Spinal cord (tissue), 9 donors: ENCODE measurements at regions not wholly inside any gene's neighbourhood (a gene's known extent, or its start where the extent isn't known, plus 50 kb on each side); places are given as distances from the start of the nearest gene placed in this dataset.

ENCODE experiments used
- DNase-seq, 6 donors: peaks; one replicate each; pipeline versions ENCODE4 v3.0.0 to v3.0.0-alpha.2; 2013 to 2015; ENCODE audit warnings: low spot score in 6 of 6, low read depth in 4 of 6
- H3K27ac ChIP-seq: one replicate; pipeline ENCODE4 v1.5.1; 2013; ENCODE audit warnings: low read depth, low read length, control low read depth
- H3K27me3 ChIP-seq: one replicate; pipeline ENCODE4 v1.6.1; 2013; ENCODE audit warnings: low read length; ENCODE audit not compliant: control insufficient read depth, insufficient read depth
- H3K36me3 ChIP-seq: one replicate; pipeline ENCODE4 v1.6.1; 2013; ENCODE audit warnings: low read length; ENCODE audit not compliant: control insufficient read depth, insufficient read depth
- H3K4me1 ChIP-seq: one replicate; pipeline ENCODE4 v1.6.1; 2013; ENCODE audit warnings: low read length; ENCODE audit not compliant: control insufficient read depth, insufficient read depth
- H3K4me3 ChIP-seq: one replicate; pipeline ENCODE4 v1.5.1; 2013; ENCODE audit warnings: low read depth, low read length, control low read depth
- H3K9me3 ChIP-seq: one replicate; pipeline ENCODE4 v1.6.1; 2013; ENCODE audit warnings: low read length; ENCODE audit not compliant: control insufficient read depth, insufficient read depth
- WGBS: methylation state at CpG from one replicate; pipeline ENCODE4 v1.1.5; 2013; ENCODE audit warnings: missing lambda C conversion rate; ENCODE audit not compliant: insufficient coverage; 5-methylcytosine and 5-hydroxymethylcytosine counted together
- donor health status: healthy.

- H3K4me1 ChIP-seq: no peaks in the 10 kb centered on the region
- 75% methylated on average over 5 of the region's 9 CpGs for WGBS
- DNase-seq: peak in 2 of 6 donors; percentile 36 to 63
Observed at GRCh38 chr1:81446000-81446669, 354.6 kb upstream of the ADGRL2 start.

GRCh38 chr1:81443288-81443687 is 357.4 kb upstream of the ADGRL2 start:
- H3K4me3 ChIP-seq: no peak overlapping the region
- WGBS: no CpG with 5 or more reads among the region's 1 CpG

More at GRCh38 chr1:81446000-81446669, 354.6 kb upstream of the ADGRL2 start:
- Histone ChIP-seq H3K27ac (no peak overlapping the region), H3K4me3 (no peak overlapping the region), H3K36me3 (no peaks in the 10 kb centered on the region), H3K27me3 (no peaks in the 10 kb centered on the region), H3K9me3 (no peaks in the 10 kb centered on the region)

GRCh38 chr1:81439046-81439823 is 361.5 kb upstream of the ADGRL2 start:
- H3K27me3 ChIP-seq: no peaks in the 10 kb centered on the region
- no peaks in the 10 kb centered on the region for H3K36me3 ChIP-seq
- DNase-seq: no peak
- no peaks in the 10 kb centered on the region for H3K4me1 ChIP-seq
- H3K27ac ChIP-seq: no peak overlapping the region
- H3K4me3 ChIP-seq: no peak overlapping the region
- H3K9me3 ChIP-seq: no peaks in the 10 kb centered on the region
- 97% methylated on average over 10 of the region's 12 CpGs for WGBS

More at GRCh38 chr1:81443288-81443687, 357.4 kb upstream of the ADGRL2 start:
- Histone ChIP-seq H3K27me3 (no peaks in the 10 kb centered on the region), H3K4me1 (no peaks in the 10 kb centered on the region), H3K9me3 (no peaks in the 10 kb centered on the region), H3K36me3 (no peaks in the 10 kb centered on the region), H3K27ac (no peak overlapping the region)
- DNase-seq: no peak

GRCh38 chr1:81437649-81438048 is 363.1 kb upstream of the ADGRL2 start:
- Histone ChIP-seq H3K27me3 (no peaks in the 10 kb centered on the region), H3K4me3 (no peak overlapping the region), H3K27ac (no peak overlapping the region), H3K9me3 (no peaks in the 10 kb centered on the region), H3K4me1 (no peaks in the 10 kb centered on the region), H3K36me3 (no peaks in the 10 kb centered on the region)
- WGBS: no CpG with 5 or more reads among the region's 3 CpGs
- peak in 1 of 6 donors; percentile 20 for DNase-seq

GRCh38 chr1:81437213-81437612 is 363.5 kb upstream of the ADGRL2 start:
- Histone ChIP-seq H3K9me3 (no peaks in the 10 kb centered on the region), H3K36me3 (no peaks in the 10 kb centered on the region), H3K4me1 (no peaks in the 10 kb centered on the region), H3K4me3 (no peak overlapping the region), H3K27ac (no peak overlapping the region), H3K27me3 (no peaks in the 10 kb centered on the region)
- peak in 1 of 6 donors; percentile 35 for DNase-seq
- WGBS: no CpG with 5 or more reads among the region's 1 CpG

- no peak for DNase-seq
- WGBS: no CpG with 5 or more reads among the region's 1 CpG
Observed at GRCh38 chr1:81435175-81435574, 365.6 kb upstream of the ADGRL2 start.

GRCh38 chr1:81433676-81434075 is 367.1 kb upstream of the ADGRL2 start:
- 100% methylated on average over 1 of the region's 2 CpGs for WGBS
- Histone ChIP-seq H3K27ac (peak overlapping the region; percentile 27), H3K9me3 (no peaks in the 10 kb centered on the region), H3K4me3 (no peak overlapping the region), H3K27me3 (peaks cover 3% of the 10 kb centered on the region), H3K36me3 (no peaks in the 10 kb centered on the region), H3K4me1 (peaks cover 3% of the 10 kb centered on the region)
- DNase-seq: no peak

More at GRCh38 chr1:81435175-81435574, 365.6 kb upstream of the ADGRL2 start:
- Histone ChIP-seq H3K27me3 (peaks cover 3% of the 10 kb centered on the region), H3K27ac (no peak overlapping the region), H3K9me3 (no peaks in the 10 kb centered on the region), H3K4me1 (peaks cover 3% of the 10 kb centered on the region), H3K36me3 (no peaks in the 10 kb centered on the region), H3K4me3 (no peak overlapping the region)

GRCh38 chr1:81432654-81433109 is 368.1 kb upstream of the ADGRL2 start:
- Histone ChIP-seq H3K27ac (peak overlapping the region; percentile 1), H3K4me3 (no peak overlapping the region)
- no peak for DNase-seq

GRCh38 chr1:81432059-81432458 is 368.7 kb upstream of the ADGRL2 start:
- Histone ChIP-seq H3K4me1 (peaks cover 3% of the 10 kb centered on the region), H3K36me3 (no peaks in the 10 kb centered on the region), H3K27me3 (peaks cover 3% of the 10 kb centered on the region), H3K4me3 (no peak overlapping the region), H3K27ac (no peak overlapping the region), H3K9me3 (no peaks in the 10 kb centered on the region)
- DNase-seq: peak in 2 of 6 donors; percentile 45 to 49
- 50% methylated on average over 3 of the region's 4 CpGs for WGBS

More at GRCh38 chr1:81432654-81433109, 368.1 kb upstream of the ADGRL2 start:
- H3K9me3 ChIP-seq: no peaks in the 10 kb centered on the region
- H3K36me3 ChIP-seq: no peaks in the 10 kb centered on the region
- H3K27me3 ChIP-seq: peaks cover 3% of the 10 kb centered on the region
- WGBS: 85% methylated on average over 3 of the region's 8 CpGs
- H3K4me1 ChIP-seq: peaks cover 3% of the 10 kb centered on the region
